OCI-LY1 (cell line): ENCODE measurements at regions not wholly inside any gene's neighbourhood (a gene's known extent, or its start where the extent isn't known, plus 50 kb on each side); places are given as distances from the start of the nearest gene placed in this dataset.

ENCODE experiments used
- H2AFZ ChIP-seq: fragments of 200-600 bp; sonication (generic), shearing (Covaris generic); 2 replicates; pipeline ENCODE4 v1.6.0; 2014; ENCODE audit warnings: antibody characterized with exemption, mild to moderate bottlenecking, low read length
- H3F3A ChIP-seq: fragments of 200-600 bp; sonication (generic), shearing (Covaris generic); 2 replicates; pipeline ENCODE4 v1.6.0; 2014; ENCODE audit warnings: mild to moderate bottlenecking, antibody characterized with exemption, low read length, moderate library complexity; ENCODE audit not compliant: insufficient read depth
- H3K27ac ChIP-seq: fragments of 200-600 bp; sonication (generic); 2 replicates; pipeline ENCODE4 v1.5.1; 2014; ENCODE audit warnings: low read length, mixed run types, mild to moderate bottlenecking, low read depth; ENCODE audit not compliant: poor library complexity, severe bottlenecking
- H3K27me3 ChIP-seq: fragments of 200-600 bp; sonication (generic); 2 replicates; pipeline ENCODE4 v1.6.0; 2014; ENCODE audit warnings: antibody characterized with exemption, mild to moderate bottlenecking, low read length, moderate library complexity; ENCODE audit not compliant: insufficient read depth
- H3K36me3 ChIP-seq: fragments of 200-600 bp; sonication (generic); 2 replicates; pipeline ENCODE4 v1.6.1; 2014; ENCODE audit warnings: mild to moderate bottlenecking, antibody characterized with exemption, low read length, moderate library complexity, mixed read lengths; ENCODE audit not compliant: insufficient read depth
- H3K4me1 ChIP-seq: fragments of 200-600 bp; sonication (generic); 2 replicates; pipeline ENCODE4 v1.5.1; 2014; ENCODE audit warnings: mild to moderate bottlenecking, low read length, moderate library complexity; ENCODE audit not compliant: insufficient read depth, severe bottlenecking
- H3K4me2 ChIP-seq: fragments of 200-600 bp; sonication (generic), shearing (Covaris generic); 2 replicates; pipeline ENCODE4 v1.6.1; 2014; ENCODE audit warnings: low read length
- H3K4me3 ChIP-seq: fragments of 200-600 bp; sonication (generic); 2 replicates; pipeline ENCODE4 v1.5.1; 2014; ENCODE audit warnings: low read length, low read depth, mild to moderate bottlenecking, mixed read lengths; ENCODE audit not compliant: poor library complexity, severe bottlenecking
- H3K79me2 ChIP-seq: fragments of 200-600 bp; shearing (Covaris generic); 2 replicates; pipeline ENCODE4 v1.6.1; 2016; ENCODE audit warnings: mixed run types, low read length, mixed read lengths; ENCODE audit not compliant: insufficient read depth
- H3K9ac ChIP-seq: fragments of 200-600 bp; sonication (generic), shearing (Covaris generic); 2 replicates; pipeline ENCODE4 v1.6.1; 2014; ENCODE audit warnings: mild to moderate bottlenecking, low read length, mixed read lengths
- H3K9me2 ChIP-seq: fragments of 200-600 bp; sonication (generic), shearing (Covaris generic); 2 replicates; pipeline ENCODE4 v1.6.1; 2014; ENCODE audit warnings: low read depth, mild to moderate bottlenecking, low read length, mixed read lengths
- H3K9me3 ChIP-seq: fragments of 200-600 bp; shearing (Covaris generic); 2 replicates; pipeline ENCODE4 v1.6.1; 2014; ENCODE audit warnings: low read length, mixed read lengths
- H4K20me1 ChIP-seq: fragments of 200-600 bp; sonication (generic), shearing (Covaris generic); 2 replicates; pipeline ENCODE4 v1.6.0; 2016; ENCODE audit warnings: mild to moderate bottlenecking, low read length; ENCODE audit not compliant: insufficient read depth
- EZH2 ChIP-seq: fragments of 200-600 bp; sonication (generic), shearing (Covaris generic); IDR thresholded peaks from 2 replicates; pipeline ENCODE4 v1.8.0; 2017; ENCODE audit warnings: borderline replicate concordance, mixed run types, mild to moderate bottlenecking, antibody characterized with exemption, low read length, moderate library complexity, mixed read lengths
- TF ChIP-seq, protein P1 (sequence below): fragments of 200-600 bp; sonication (generic), shearing (Covaris generic); IDR thresholded peaks from 2 replicates; pipeline ENCODE4 v1.5.1; 2017; ENCODE audit warnings: mild to moderate bottlenecking, antibody characterized with exemption, low read length, moderate library complexity, mixed read lengths

DNA sequence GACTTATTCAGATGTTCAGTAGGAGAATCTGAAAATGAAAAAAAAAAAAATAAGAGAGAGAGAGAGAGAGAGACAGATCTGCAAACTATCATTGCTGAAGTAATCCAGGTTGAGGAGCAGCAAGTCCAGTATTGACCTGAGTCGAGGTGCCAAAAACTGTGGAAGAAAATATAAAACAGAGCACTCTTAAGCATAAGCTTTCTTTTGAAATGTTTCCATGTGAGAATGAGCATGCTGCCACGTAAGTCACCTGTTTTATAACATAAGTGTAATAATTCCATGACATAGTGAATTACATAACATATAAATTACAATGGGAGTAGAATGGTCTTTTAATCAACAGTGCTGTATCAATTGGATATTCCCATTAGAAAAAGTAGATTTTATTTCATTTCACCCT lies 218.2 kb downstream of the BCHE start:
- no peaks in the 10 kb centered on the region for H3F3A ChIP-seq
- H3K27me3 ChIP-seq: no peaks in the 10 kb centered on the region
- no peak overlapping the region for H3K4me3 ChIP-seq
- H3K4me2 ChIP-seq: no peak overlapping the region
- H3K27ac ChIP-seq: no peak overlapping the region
- no peaks in the 10 kb centered on the region for H3K79me2 ChIP-seq
- no peaks in the 10 kb centered on the region for H3K9me2 ChIP-seq
- H3K9me3 ChIP-seq: no peaks in the 10 kb centered on the region
- no peak overlapping the region for H2AFZ ChIP-seq
- H3K9ac ChIP-seq: no peak overlapping the region
- H3K36me3 ChIP-seq: no peaks in the 10 kb centered on the region
- H3K4me1 ChIP-seq: no peaks in the 10 kb centered on the region
- no peaks in the 10 kb centered on the region for H4K20me1 ChIP-seq
- TF ChIP-seq EZH2: no peak
- TF ChIP-seq, protein P1, sequence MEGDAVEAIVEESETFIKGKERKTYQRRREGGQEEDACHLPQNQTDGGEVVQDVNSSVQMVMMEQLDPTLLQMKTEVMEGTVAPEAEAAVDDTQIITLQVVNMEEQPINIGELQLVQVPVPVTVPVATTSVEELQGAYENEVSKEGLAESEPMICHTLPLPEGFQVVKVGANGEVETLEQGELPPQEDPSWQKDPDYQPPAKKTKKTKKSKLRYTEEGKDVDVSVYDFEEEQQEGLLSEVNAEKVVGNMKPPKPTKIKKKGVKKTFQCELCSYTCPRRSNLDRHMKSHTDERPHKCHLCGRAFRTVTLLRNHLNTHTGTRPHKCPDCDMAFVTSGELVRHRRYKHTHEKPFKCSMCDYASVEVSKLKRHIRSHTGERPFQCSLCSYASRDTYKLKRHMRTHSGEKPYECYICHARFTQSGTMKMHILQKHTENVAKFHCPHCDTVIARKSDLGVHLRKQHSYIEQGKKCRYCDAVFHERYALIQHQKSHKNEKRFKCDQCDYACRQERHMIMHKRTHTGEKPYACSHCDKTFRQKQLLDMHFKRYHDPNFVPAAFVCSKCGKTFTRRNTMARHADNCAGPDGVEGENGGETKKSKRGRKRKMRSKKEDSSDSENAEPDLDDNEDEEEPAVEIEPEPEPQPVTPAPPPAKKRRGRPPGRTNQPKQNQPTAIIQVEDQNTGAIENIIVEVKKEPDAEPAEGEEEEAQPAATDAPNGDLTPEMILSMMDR: no peak

DNA sequence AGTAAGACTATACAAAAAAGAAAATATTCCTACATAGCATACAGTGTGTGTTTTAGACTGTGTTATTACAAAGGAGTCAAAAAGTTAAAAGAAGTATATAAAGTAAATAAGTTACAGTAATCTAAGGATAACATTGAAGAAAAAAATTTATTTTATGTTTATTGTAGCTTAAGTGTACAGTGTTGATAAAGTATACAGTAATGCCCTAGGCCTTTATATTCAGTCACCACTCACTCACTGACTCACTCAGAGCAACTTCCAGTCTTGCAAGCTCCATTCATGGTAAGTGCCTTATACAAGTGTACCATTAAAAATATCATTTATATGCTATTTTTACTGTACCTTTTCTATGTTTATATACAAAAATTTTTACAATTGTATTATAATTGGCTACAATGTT lies 220.1 kb downstream of the BCHE start:
- Histone ChIP-seq H3K4me2 (no peak overlapping the region), H3K4me1 (no peaks in the 10 kb centered on the region), H3K27ac (no peak overlapping the region), H3F3A (no peaks in the 10 kb centered on the region), H3K79me2 (no peaks in the 10 kb centered on the region), H3K36me3 (no peaks in the 10 kb centered on the region), H4K20me1 (no peaks in the 10 kb centered on the region), H3K9me2 (no peaks in the 10 kb centered on the region), H2AFZ (no peak overlapping the region), H3K9me3 (no peaks in the 10 kb centered on the region), H3K27me3 (no peaks in the 10 kb centered on the region), H3K4me3 (no peak overlapping the region), H3K9ac (no peak overlapping the region)
- no peak for TF ChIP-seq EZH2
- TF ChIP-seq, protein P1: no peak

DNA sequence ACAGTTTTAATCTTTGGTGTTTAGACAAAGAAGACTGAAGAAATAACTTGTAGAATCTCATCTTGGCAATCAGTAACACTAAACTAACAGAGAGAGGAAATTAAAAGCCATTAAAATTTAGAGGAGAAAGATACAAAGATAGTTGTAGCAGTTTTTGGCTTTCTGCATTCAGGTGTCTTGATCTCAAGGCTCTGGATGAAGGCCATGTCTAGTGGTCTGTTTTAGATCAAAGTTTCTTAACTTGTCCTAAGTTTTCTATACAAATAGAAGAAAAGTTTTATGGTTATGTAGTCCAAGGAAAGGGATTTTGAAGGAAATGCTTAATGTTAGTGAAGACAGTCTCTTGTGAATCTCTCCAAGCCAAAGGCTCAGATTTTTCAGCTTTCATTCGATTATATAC lies 222.9 kb downstream of the BCHE start:
- H4K20me1 ChIP-seq: no peaks in the 10 kb centered on the region
- H3K4me1 ChIP-seq: no peaks in the 10 kb centered on the region
- H3K27me3 ChIP-seq: no peaks in the 10 kb centered on the region
- no peak overlapping the region for H3K9ac ChIP-seq
- H3K36me3 ChIP-seq: no peaks in the 10 kb centered on the region
- H3K9me3 ChIP-seq: no peaks in the 10 kb centered on the region
- no peak overlapping the region for H3K27ac ChIP-seq
- H3F3A ChIP-seq: no peaks in the 10 kb centered on the region
- no peak overlapping the region for H3K4me2 ChIP-seq
- 0 out of 2 replicates have a peak, but pooled peaks cover 2% of the 10 kb centered on the region for H3K9me2 ChIP-seq
- H3K79me2 ChIP-seq: no peaks in the 10 kb centered on the region
- no peak overlapping the region for H3K4me3 ChIP-seq
- no peak for TF ChIP-seq EZH2
- TF ChIP-seq, protein P1: no peak
- H2AFZ ChIP-seq: no peak overlapping the region
